Lower lobe of right lung (tissue), 2 donors: ENCODE measurements at regions not wholly inside any gene's neighbourhood (a gene's known extent, or its start where the extent isn't known, plus 50 kb on each side); places are given as distances from the start of the nearest gene placed in this dataset.

ENCODE experiments used
- ATAC-seq, 2 donors: fragments of 200-7000 bp; cut with Tn5 transposase; one replicate each; pipeline ENCODE4 v1.9.1; 2020 to 2022; ENCODE audit warnings: mild to moderate bottlenecking in 2 of 2, moderate library complexity in 2 of 2
- DNase-seq: peaks from one replicate; pipeline ENCODE4 v3.0.0-alpha.2; 2020
- H3K27ac ChIP-seq: fragments of 200-600 bp; one replicate; pipeline ENCODE4 v1.8.0; 2022
- H3K27me3 ChIP-seq: fragments of 200-600 bp; one replicate; pipeline ENCODE4 v1.8.0; 2022; ENCODE audit warnings: low read depth
- H3K36me3 ChIP-seq: fragments of 200-600 bp; one replicate; pipeline ENCODE4 v1.8.0; 2022; ENCODE audit warnings: mild to moderate bottlenecking
- H3K4me1 ChIP-seq: fragments of 200-600 bp; one replicate; pipeline ENCODE4 v1.8.0; 2022
- H3K4me3 ChIP-seq: fragments of 200-600 bp; one replicate; pipeline ENCODE4 v1.8.0; 2022; ENCODE audit warnings: mild to moderate bottlenecking
- H3K9me3 ChIP-seq: fragments of 200-600 bp; one replicate; pipeline ENCODE4 v1.8.0; 2022
- intact Hi-C: fragments of 100-400 bp; cut with DNase I; formaldehyde crosslinking; loops from one replicate; pipeline ENCODE4 v1.11.0; 2022
- TF ChIP-seq, protein P1 (sequence below): fragments of 200-600 bp; IDR thresholded peaks from one replicate; pipeline ENCODE4 v1.8.0; 2022; ENCODE audit warnings: antibody characterized with exemption, mild to moderate bottlenecking
- donor health status: DM: no; HTN: yes; CAD: no; lungs with severe emphysema.

DNA sequence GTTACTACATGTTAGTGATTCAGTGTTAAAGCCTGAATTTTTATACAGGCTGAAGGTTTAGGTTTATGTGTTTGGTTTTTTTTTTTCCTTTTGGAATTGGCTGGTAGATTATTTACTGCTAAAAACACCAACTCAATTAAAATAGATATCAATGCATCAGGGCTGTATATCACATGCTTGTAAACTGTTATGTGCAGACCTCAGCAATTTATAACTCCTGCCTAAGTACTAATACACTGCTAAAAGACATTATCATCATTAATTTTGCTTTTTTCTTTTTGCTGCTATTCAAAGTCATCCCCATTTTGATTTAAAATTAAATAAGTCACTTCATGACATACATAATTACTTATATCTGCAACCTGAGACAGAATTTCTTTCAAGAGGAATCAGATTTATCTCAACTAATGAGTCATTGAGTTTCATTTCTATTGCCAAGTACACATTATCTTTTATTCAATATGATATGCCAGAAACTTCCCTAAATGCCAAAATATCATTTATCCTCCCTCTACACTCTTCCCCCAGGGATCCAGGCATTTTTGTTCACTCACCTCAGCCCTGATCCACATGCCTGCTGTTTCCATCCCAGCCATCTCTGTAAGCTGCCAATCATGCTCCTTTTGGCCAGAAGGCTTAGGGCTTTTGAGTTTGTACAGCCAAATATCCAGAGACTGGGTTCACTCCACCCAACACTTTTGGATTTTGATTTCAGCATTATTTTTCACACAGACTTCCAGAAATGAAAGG lies 98.5 kb downstream of the POLR1F start:
- Histone ChIP-seq H3K36me3 (no peaks in the 10 kb centered on the region), H3K4me3 (no peak overlapping the region), H3K27ac (no peak overlapping the region), H3K4me1 (no peaks in the 10 kb centered on the region), H3K27me3 (no peaks in the 10 kb centered on the region), H3K9me3 (no peaks in the 10 kb centered on the region)
- intact Hi-C loops: no loop called here
- TF ChIP-seq, protein P1, sequence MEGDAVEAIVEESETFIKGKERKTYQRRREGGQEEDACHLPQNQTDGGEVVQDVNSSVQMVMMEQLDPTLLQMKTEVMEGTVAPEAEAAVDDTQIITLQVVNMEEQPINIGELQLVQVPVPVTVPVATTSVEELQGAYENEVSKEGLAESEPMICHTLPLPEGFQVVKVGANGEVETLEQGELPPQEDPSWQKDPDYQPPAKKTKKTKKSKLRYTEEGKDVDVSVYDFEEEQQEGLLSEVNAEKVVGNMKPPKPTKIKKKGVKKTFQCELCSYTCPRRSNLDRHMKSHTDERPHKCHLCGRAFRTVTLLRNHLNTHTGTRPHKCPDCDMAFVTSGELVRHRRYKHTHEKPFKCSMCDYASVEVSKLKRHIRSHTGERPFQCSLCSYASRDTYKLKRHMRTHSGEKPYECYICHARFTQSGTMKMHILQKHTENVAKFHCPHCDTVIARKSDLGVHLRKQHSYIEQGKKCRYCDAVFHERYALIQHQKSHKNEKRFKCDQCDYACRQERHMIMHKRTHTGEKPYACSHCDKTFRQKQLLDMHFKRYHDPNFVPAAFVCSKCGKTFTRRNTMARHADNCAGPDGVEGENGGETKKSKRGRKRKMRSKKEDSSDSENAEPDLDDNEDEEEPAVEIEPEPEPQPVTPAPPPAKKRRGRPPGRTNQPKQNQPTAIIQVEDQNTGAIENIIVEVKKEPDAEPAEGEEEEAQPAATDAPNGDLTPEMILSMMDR: no peak
- ATAC-seq: no peak
- DNase-seq: no peak

DNA sequence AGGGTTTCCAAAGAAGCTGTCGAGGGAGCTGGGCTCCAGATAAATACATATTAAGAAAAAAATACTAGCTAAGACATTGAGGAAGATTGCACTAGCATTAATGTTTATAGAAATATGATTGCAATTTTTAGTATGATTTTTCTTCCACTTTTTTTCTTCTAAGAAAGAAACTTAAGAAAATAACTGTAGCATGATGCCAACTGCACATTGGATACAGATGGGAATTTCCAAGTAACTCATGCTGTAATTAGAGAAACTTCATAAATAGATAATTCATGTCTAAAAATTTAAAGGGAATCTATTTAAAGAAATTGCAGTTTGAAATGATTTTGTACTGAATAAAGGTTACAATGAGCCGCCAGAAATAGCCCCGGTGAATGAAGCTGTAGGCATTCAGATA lies 119.4 kb downstream of the POLR1F start:
- intact Hi-C loops: no loop called here

DNA sequence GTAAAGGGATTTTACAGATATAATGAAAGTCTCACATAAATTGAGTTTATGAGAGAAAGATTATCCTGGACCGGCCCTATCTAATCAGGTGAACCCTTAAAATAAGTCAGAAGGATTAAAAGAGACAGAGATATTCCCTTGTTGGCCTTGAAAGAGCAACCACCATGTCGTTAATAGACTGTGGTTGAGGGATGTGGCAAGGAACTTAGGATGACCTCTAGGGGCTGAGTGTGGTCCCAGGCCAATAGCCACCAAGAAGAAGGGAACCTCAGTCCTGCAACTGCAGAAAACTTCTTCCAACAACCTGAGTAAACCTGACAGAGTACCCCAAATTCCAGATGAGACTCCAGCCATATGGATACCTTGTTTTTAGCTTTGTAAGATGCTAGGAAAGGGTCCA lies 121.5 kb downstream of the POLR1F start:
- H3K27me3 ChIP-seq: no peaks in the 10 kb centered on the region
- intact Hi-C loops: no loop called here
- H3K27ac ChIP-seq: no peak overlapping the region
- DNase-seq (no peak), ATAC-seq (no peak)
- no peaks in the 10 kb centered on the region for H3K36me3 ChIP-seq
- no peaks in the 10 kb centered on the region for H3K4me1 ChIP-seq
- H3K9me3 ChIP-seq: no peaks in the 10 kb centered on the region
- TF ChIP-seq, protein P1: no peak
- H3K4me3 ChIP-seq: no peak overlapping the region

More for the DNA sequence above, 119.4 kb downstream of the POLR1F start:
- no peak for ATAC-seq
- Histone ChIP-seq H3K4me3 (no peak overlapping the region), H3K4me1 (no peaks in the 10 kb centered on the region), H3K27ac (no peak overlapping the region), H3K9me3 (no peaks in the 10 kb centered on the region), H3K36me3 (no peaks in the 10 kb centered on the region), H3K27me3 (no peaks in the 10 kb centered on the region)
- DNase-seq: no peak
- TF ChIP-seq, protein P1: no peak

DNA sequence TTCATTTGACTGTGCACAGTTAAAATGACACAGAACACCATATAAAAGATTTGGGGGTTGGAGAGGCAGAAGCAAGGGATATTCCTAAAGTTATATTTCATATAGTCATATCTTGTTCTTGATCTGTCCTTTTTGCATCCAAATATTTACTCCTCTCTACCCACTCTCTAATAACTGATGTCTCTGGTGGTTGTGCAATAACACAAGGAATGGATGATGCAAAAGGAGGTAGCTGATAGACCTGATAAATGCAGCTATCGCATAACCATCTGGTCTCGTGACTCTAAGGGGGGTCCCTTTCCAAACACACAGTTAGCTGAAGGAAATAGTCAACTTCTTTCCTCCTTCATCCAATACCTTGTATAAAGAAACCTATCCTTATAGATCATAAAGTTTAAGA lies 123.1 kb downstream of the POLR1F start:
- Histone ChIP-seq H3K4me1 (no peaks in the 10 kb centered on the region), H3K9me3 (no peaks in the 10 kb centered on the region)
- intact Hi-C loops: no loop called here

DNA sequence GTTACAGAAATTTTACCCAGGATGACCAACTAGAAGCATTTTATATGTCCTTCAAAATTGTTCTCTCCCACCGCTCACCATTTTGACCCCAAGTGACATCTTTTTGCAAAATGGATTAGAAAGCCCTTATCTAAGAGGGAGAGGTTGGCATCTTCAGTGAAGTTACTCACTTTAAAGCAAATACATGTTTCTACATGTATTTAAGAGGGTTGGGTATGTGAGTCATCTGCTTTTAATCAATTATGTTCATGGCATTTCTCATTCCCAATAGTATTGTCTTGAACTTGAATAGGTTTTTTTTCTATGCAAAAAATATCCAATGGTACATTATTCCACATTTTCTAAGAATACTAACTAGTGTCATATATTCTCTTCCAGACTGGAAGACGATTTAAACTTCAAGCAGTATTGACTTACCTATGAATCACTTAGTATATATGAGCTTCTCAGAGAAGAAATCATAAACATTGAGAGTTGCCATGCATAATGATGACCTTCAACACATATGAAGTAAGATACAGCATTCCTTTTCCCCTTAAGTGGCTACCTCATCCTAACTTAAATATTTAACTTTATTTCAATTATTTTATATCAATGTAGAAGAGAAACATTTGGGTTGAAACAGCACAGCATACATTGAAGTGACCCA lies 132.8 kb downstream of the POLR1F start:
- Histone ChIP-seq H3K4me3 (no peak overlapping the region), H3K27me3 (no peaks in the 10 kb centered on the region), H3K4me1 (no peaks in the 10 kb centered on the region), H3K9me3 (no peaks in the 10 kb centered on the region), H3K36me3 (no peaks in the 10 kb centered on the region), H3K27ac (no peak overlapping the region)
- intact Hi-C loops: no loop called here
- ATAC-seq (no peak), DNase-seq (no peak)
- TF ChIP-seq, protein P1: no peak

More for the DNA sequence above, 123.1 kb downstream of the POLR1F start:
- TF ChIP-seq, protein P1: no peak
- Histone ChIP-seq H3K4me3 (no peak overlapping the region), H3K36me3 (no peaks in the 10 kb centered on the region), H3K27ac (no peak overlapping the region), H3K27me3 (no peaks in the 10 kb centered on the region)
- DNase-seq: no peak
- no peak for ATAC-seq
